ENCODE measurements at regions not wholly inside any gene's neighbourhood (a gene's known extent, or its start where the extent isn't known, plus 50 kb on each side); places are given as distances from the start of the nearest gene placed in this dataset.
"Not testable (repeated sequence)": the region's sequence is repeated elsewhere in the genome, so short reads cannot be mapped to it uniquely, and the experiment has no call there.

DNA sequence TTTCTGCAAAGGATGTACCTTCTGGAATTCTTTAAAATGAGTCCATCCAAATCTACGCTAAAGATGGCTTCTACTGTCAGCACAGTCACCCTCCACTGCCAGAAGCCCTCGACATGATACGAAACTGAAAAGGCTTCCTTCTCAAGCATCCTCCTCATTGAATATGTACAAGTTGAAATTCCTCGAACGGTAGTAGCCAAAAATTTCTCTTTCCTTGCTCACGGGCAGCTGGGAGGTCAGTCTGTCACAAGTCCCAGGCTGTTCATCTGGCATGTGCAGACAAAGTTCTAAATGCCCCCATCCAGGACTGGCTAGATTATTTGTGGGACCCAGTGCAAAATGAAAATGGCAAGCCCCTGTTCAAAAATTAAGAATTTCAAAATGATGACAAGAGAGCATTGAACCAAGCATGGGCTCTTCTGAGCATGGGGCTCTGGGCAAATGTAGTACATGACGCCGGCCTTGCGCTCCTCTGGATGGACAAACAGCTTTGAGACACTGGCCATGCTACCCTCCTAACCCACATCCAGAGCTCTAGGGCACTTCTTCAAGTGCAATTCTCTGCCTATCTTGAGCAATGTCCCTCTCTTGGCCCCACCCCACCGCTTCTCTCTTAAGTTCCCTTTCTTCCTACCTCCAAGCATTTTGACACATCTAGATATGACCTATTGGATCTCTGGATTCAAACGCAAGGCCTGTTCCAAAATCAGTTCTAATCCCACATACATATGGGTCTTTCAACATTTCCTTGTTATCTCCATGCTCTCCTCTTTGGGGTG lies 78.9 kb upstream of the FLT1 start:
- H3K4me1 ChIP-seq (ENCODE audit: control insufficient read depth, insufficient read depth, low read length), result no peaks in the 10 kb centered on the region
- no peaks in the 10 kb centered on the region for H3K9me3 ChIP-seq (ENCODE audit: control insufficient read depth, insufficient read depth, low read depth, low read length)
- ChIA-PET POLR2A (no interaction called here), CTCF (no interaction called here)
- no peak overlapping the region for H3K27ac ChIP-seq (ENCODE audit: extremely low read depth, low read depth, low read length)
- H3K36me3 ChIP-seq (ENCODE audit: control insufficient read depth in 2 of 2, insufficient read depth in 1 of 2, low read length in 2 of 2), result no peaks in the 10 kb centered on the region
- H3K4me3 ChIP-seq (ENCODE audit: low read depth, low read length), result no peak overlapping the region
- TF ChIP-seq REPIN1 (tag by site-specific recombination; IDR thresholded peaks at IDR 0.05; ENCODE audit: low read depth), result no peak
- no peak for TF ChIP-seq ZBTB21 (tag by site-specific recombination; IDR thresholded peaks at IDR 0.05)
- TF ChIP-seq ELK4 (IDR thresholded peaks at IDR 0.05; ENCODE audit: borderline replicate concordance, low read depth, low read length), result no peak
- no peak for TF ChIP-seq PRDM1 (tag by site-specific recombination; IDR thresholded peaks at IDR 0.05)
- TF ChIP-seq, protein P1, sequence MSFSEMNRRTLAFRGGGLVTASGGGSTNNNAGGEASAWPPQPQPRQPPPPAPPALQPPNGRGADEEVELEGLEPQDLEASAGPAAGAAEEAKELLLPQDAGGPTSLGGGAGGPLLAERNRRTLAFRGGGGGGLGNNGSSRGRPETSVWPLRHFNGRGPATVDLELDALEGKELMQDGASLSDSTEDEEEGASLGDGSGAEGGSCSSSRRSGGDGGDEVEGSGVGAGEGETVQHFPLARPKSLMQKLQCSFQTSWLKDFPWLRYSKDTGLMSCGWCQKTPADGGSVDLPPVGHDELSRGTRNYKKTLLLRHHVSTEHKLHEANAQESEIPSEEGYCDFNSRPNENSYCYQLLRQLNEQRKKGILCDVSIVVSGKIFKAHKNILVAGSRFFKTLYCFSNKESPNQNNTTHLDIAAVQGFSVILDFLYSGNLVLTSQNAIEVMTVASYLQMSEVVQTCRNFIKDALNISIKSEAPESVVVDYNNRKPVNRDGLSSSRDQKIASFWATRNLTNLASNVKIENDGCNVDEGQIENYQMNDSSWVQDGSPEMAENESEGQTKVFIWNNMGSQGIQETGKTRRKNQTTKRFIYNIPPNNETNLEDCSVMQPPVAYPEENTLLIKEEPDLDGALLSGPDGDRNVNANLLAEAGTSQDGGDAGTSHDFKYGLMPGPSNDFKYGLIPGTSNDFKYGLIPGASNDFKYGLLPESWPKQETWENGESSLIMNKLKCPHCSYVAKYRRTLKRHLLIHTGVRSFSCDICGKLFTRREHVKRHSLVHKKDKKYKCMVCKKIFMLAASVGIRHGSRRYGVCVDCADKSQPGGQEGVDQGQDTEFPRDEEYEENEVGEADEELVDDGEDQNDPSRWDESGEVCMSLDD (tag by site-specific recombination; IDR thresholded peaks at IDR 0.05), result no peak
- TF ChIP-seq GLIS2 (tag by site-specific recombination; IDR thresholded peaks at IDR 0.05), result no peak
- no peak for TF ChIP-seq ZNF610 (tag by site-specific recombination; IDR thresholded peaks at IDR 0.05; ENCODE audit: borderline replicate concordance)
- no peak for TF ChIP-seq ZNF548 (tag by site-specific recombination; IDR thresholded peaks at IDR 0.05)
- no peak for TF ChIP-seq ZNF391 (tag by site-specific recombination; IDR thresholded peaks at IDR 0.05; ENCODE audit: borderline replicate concordance, low read depth)
- TF ChIP-seq ZNF398 (tag by site-specific recombination; IDR thresholded peaks at IDR 0.05), result no peak

- no peak overlapping the region for H3K4me3 ChIP-seq (ENCODE audit: low read depth, low read length)
- POLR2A ChIA-PET, result no interaction called here
- CTCF ChIA-PET, result interaction anchor here (0.6 kb wide), 1 partner anchor 324 kb away, joined by 3 read pairs; no protein-coding TSS in a partner anchor
- H3K27ac ChIP-seq (ENCODE audit: extremely low read depth, low read depth, low read length), result no peak overlapping the region
- no peaks in the 10 kb centered on the region for H3K36me3 ChIP-seq (ENCODE audit: control insufficient read depth in 2 of 2, insufficient read depth in 1 of 2, low read length in 2 of 2)
- TF ChIP-seq ZNF133 (tag by site-specific recombination; IDR thresholded peaks at IDR 0.05), result no peak
- no peak for TF ChIP-seq ZNF23 (tag by site-specific recombination; IDR thresholded peaks at IDR 0.05; ENCODE audit: borderline replicate concordance)
- no peak for TF ChIP-seq HOXD13 (CRISPR knock-in tag; IDR thresholded peaks at IDR 0.05; ENCODE audit: borderline replicate concordance)
- TF ChIP-seq, protein P2, sequence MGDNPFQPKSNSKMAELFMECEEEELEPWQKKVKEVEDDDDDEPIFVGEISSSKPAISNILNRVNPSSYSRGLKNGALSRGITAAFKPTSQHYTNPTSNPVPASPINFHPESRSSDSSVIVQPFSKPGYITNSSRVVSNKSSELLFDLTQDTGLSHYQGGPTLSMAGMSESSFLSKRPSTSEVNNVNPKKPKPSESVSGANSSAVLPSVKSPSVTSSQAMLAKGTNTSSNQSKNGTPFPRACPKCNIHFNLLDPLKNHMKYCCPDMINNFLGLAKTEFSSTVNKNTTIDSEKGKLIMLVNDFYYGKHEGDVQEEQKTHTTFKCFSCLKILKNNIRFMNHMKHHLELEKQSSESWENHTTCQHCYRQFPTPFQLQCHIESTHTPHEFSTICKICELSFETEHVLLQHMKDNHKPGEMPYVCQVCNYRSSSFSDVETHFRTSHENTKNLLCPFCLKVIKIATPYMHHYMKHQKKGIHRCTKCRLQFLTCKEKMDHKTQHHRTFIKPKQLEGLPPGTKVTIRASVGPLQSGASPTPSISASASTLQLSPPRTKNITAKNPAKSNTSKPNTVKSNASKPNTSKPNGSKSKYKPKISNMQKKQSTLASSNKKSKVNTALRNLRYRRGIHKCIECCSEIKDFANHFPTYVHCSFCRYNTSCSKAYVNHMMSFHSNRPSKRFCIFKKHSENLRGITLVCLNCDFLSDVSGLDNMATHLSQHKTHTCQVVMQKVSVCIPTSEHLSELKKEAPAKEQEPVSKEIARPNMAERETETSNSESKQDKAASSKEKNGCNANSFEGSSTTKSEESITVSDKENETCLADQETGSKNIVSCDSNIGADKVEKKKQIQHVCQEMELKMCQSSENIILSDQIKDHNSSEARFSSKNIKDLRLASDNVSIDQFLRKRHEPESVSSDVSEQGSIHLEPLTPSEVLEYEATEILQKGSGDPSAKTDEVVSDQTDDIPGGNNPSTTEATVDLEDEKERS (tag by site-specific recombination; IDR thresholded peaks at IDR 0.05), result no peak
- no peaks in the 10 kb centered on the region for H3K9me3 ChIP-seq (ENCODE audit: control insufficient read depth, insufficient read depth, low read depth, low read length)
- no peaks in the 10 kb centered on the region for H3K4me1 ChIP-seq (ENCODE audit: control insufficient read depth, insufficient read depth, low read length)
These were observed 77.9 kb upstream of the FLT1 start for GRCh38 chr13:28572871-28573270.

- H3K36me3 ChIP-seq (ENCODE audit: control insufficient read depth in 2 of 2, insufficient read depth in 1 of 2, low read length in 2 of 2); H3K27ac ChIP-seq (ENCODE audit: extremely low read depth, low read depth, low read length); H3K4me1 ChIP-seq (ENCODE audit: control insufficient read depth, insufficient read depth, low read length); H3K9me3 ChIP-seq (ENCODE audit: control insufficient read depth, insufficient read depth, low read depth, low read length); CTCF ChIA-PET; H3K4me3 ChIP-seq (ENCODE audit: low read depth, low read length): not testable (repeated sequence)
- POLR2A ChIA-PET, result interaction anchor here (0.7 kb wide), 1 partner anchor 232 kb away, joined by 4 read pairs; no protein-coding TSS in a partner anchor
These were observed 75.4 kb upstream of the FLT1 start for GRCh38 chr13:28570356-28570755.

Measured in HEK293 (cell line).